HepG2 (cell line): ENCODE measurements at regions not wholly inside any gene's neighbourhood (a gene's known extent, or its start where the extent isn't known, plus 50 kb on each side); places are given as distances from the start of the nearest gene placed in this dataset.

Source experiments
- CBX2 ChIP-seq, 2 experiments: fragments of 200-600 bp in 1 of 2; sonication (generic); formaldehyde crosslinking in 1 of 2; IDR thresholded peaks; 2 replicates each; pipeline versions ENCODE4 v1.7.0 to v1.8.1; 2018 to 2022; ENCODE audit warnings: low read depth in 2 of 2, low read length in 1 of 2, mild to moderate bottlenecking in 1 of 2, missing genetic modification reagents in 1 of 2
- EP300 ChIP-seq, 3 experiments: sonication (generic) in 1 of 3; formaldehyde crosslinking in 1 of 3; IDR thresholded peaks; 2 replicates each; pipeline versions ENCODE4 v1.5.1 to v1.6.1; 2011 to 2020; ENCODE audit warnings: low read depth in 2 of 3, low read length in 2 of 3, borderline replicate concordance in 1 of 3, improper control_type of control experiment in 1 of 3, mild to moderate bottlenecking in 1 of 3, missing genetic modification reagents in 1 of 3, moderate library complexity in 1 of 3
- SOX6 ChIP-seq, 2 experiments: fragments of 450-650 bp in 1 of 2; sonication (generic) in 1 of 2; formaldehyde crosslinking in 1 of 2; IDR thresholded peaks; 2 replicates each; pipeline versions ENCODE4 v1.4.0 to v1.6.1; 2017 to 2020; ENCODE audit warnings: antibody characterized with exemption in 1 of 2, mild to moderate bottlenecking in 1 of 2, missing genetic modification reagents in 1 of 2
- ZNF292 ChIP-seq: sonication (generic); formaldehyde crosslinking; IDR thresholded peaks from 2 replicates; pipeline ENCODE4 v1.8.1; 2022; ENCODE audit warnings: mild to moderate bottlenecking, low read depth, missing genetic modification reagents, borderline replicate concordance
- TF ChIP-seq, protein P1 (sequence below): sonication (generic); formaldehyde crosslinking; IDR thresholded peaks from 2 replicates; pipeline ENCODE4 v1.5.0; 2020; ENCODE audit warnings: mild to moderate bottlenecking, missing genetic modification reagents, moderate library complexity

DNA sequence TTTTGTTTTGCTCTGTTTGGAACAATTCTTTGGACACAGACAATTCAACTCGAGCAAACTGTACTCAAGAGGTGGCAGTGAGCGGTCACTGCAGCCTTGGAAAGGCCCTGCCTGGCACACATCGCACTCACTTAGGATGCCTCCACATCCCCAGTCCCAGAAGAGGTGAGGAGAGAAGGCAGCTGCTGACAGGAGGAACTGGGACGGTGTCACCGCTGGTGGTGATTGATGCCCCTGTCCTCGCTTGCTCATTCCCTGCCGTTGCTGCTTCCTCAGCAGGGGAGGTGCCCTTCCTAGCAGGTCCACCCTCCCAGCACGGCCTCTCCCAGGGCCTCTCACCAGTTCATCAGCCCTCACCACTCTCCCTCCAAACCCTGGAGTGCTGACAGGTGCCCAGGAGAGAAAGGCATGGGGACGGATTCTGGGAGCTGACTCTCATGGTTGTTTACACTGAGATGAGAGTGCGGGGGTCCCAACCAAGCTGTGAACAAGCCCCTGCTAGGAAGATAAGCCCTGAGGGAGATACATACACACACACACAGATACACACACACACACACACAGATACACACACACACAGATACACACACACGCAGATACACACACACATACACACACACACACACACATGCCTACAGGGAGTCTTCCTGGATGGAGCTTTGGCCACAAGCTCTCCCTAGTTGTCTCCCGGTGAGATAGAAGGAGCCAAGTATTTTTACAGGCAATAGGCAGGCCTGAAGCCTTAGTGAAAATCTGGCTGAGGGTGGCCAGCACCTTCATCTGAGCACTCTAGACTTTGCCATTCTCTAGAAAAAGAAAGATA, 101.1 kb downstream of the CDC7 start:
- no peak for TF ChIP-seq CBX2 (IDR thresholded peaks at IDR 0.05; ENCODE audit: low read depth, low read length)
- no peak for TF ChIP-seq CBX2 (CRISPR knock-in tag; IDR thresholded peaks at IDR 0.05; ENCODE audit: low read depth)
- TF ChIP-seq EP300 (IDR thresholded peaks at IDR 0.05; ENCODE audit: low read depth in 2 of 2, low read length in 2 of 2): no peak
- TF ChIP-seq EP300 (CRISPR knock-in tag; IDR thresholded peaks at IDR 0.05; ENCODE audit: borderline replicate concordance): no peak
- TF ChIP-seq, protein P1, sequence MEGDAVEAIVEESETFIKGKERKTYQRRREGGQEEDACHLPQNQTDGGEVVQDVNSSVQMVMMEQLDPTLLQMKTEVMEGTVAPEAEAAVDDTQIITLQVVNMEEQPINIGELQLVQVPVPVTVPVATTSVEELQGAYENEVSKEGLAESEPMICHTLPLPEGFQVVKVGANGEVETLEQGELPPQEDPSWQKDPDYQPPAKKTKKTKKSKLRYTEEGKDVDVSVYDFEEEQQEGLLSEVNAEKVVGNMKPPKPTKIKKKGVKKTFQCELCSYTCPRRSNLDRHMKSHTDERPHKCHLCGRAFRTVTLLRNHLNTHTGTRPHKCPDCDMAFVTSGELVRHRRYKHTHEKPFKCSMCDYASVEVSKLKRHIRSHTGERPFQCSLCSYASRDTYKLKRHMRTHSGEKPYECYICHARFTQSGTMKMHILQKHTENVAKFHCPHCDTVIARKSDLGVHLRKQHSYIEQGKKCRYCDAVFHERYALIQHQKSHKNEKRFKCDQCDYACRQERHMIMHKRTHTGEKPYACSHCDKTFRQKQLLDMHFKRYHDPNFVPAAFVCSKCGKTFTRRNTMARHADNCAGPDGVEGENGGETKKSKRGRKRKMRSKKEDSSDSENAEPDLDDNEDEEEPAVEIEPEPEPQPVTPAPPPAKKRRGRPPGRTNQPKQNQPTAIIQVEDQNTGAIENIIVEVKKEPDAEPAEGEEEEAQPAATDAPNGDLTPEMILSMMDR (CRISPR knock-in tag): no peak
- no peak for TF ChIP-seq SOX6 (IDR thresholded peaks at IDR 0.05)
- no peak for TF ChIP-seq SOX6 (CRISPR knock-in tag; IDR thresholded peaks at IDR 0.05)
- no peak for TF ChIP-seq ZNF292
